Upper lobe of right lung (tissue), 1 donor: ENCODE measurements at regions not wholly inside any gene's neighbourhood (a gene's known extent, or its start where the extent isn't known, plus 50 kb on each side); places are given as distances from the start of the nearest gene placed in this dataset.
A peak's percentile ranks its signal among the peaks of the same experiment; 100 is the strongest.

Experiments used
- ATAC-seq: fragments of 200-7000 bp; cut with Tn5 transposase; one replicate; pipeline ENCODE4 v1.9.1; 2020; ENCODE audit warnings: mild to moderate bottlenecking, moderate library complexity
- DNase-seq: peaks from one replicate; pipeline ENCODE4 v3.0.0-alpha.2; 2020
- H3K27ac ChIP-seq: fragments of 200-600 bp; one replicate; pipeline ENCODE4 v1.8.0; 2022
- H3K27me3 ChIP-seq: fragments of 200-600 bp; one replicate; pipeline ENCODE4 v1.8.0; 2022; ENCODE audit warnings: mild to moderate bottlenecking
- H3K36me3 ChIP-seq: fragments of 200-600 bp; one replicate; pipeline ENCODE4 v1.8.0; 2022
- H3K4me1 ChIP-seq: fragments of 200-600 bp; one replicate; pipeline ENCODE4 v1.8.0; 2022
- H3K4me3 ChIP-seq: fragments of 200-600 bp; one replicate; pipeline ENCODE4 v1.8.0; 2022; ENCODE audit warnings: mild to moderate bottlenecking
- H3K9me3 ChIP-seq: fragments of 200-600 bp; one replicate; pipeline ENCODE4 v1.8.0; 2022
- intact Hi-C: fragments of 100-400 bp; cut with DNase I; formaldehyde crosslinking; loops from one replicate; pipeline ENCODE4 v1.11.0; 2022
- TF ChIP-seq, protein P1 (sequence below): fragments of 200-600 bp; IDR thresholded peaks from one replicate; pipeline ENCODE4 v1.8.0; 2022; ENCODE audit warnings: antibody characterized with exemption
- donor health status: DM: no; HTN: yes; CAD: no; lungs with severe emphysema.

DNA sequence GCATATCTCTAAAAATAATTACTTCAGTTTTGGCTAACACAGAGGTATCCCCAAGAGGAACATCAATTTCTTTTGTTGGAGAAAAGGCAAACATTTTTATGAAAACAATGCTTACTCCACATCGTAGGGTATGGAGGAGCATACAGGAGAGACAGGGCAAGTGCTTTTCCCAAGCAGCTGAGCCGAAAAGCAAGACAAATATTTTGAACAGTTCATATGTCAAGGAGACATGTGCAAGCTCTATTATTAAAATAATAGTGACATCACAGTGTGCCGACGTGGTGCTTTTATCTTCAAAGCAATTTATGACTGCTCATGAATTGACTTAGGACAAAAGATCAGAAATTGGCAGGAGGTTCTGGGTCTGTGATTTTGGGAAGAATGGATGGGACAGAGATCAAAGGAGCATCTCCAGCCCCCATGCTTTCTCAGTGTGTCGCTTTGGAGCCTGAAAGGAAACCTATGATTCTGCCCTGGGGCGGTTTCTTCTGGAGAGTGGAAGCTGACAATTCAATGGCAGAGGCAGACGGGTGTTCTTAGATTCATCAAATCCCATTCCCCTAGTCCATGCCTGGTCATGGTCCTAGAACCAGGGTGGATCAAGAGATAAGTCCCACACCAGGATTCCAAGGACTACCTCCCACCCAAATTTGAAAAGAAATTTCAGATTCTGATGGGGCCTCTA lies 97.1 kb downstream of the JCAD start:
- Histone ChIP-seq H3K36me3 (no peaks in the 10 kb centered on the region), H3K27ac (no peak overlapping the region), H3K4me1 (no peaks in the 10 kb centered on the region), H3K4me3 (no peak overlapping the region), H3K27me3 (no peaks in the 10 kb centered on the region), H3K9me3 (no peaks in the 10 kb centered on the region)
- ATAC-seq = no peak
- intact Hi-C loops = no loop called here
- no peak for DNase-seq
- TF ChIP-seq, protein P1, sequence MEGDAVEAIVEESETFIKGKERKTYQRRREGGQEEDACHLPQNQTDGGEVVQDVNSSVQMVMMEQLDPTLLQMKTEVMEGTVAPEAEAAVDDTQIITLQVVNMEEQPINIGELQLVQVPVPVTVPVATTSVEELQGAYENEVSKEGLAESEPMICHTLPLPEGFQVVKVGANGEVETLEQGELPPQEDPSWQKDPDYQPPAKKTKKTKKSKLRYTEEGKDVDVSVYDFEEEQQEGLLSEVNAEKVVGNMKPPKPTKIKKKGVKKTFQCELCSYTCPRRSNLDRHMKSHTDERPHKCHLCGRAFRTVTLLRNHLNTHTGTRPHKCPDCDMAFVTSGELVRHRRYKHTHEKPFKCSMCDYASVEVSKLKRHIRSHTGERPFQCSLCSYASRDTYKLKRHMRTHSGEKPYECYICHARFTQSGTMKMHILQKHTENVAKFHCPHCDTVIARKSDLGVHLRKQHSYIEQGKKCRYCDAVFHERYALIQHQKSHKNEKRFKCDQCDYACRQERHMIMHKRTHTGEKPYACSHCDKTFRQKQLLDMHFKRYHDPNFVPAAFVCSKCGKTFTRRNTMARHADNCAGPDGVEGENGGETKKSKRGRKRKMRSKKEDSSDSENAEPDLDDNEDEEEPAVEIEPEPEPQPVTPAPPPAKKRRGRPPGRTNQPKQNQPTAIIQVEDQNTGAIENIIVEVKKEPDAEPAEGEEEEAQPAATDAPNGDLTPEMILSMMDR = no peak

DNA sequence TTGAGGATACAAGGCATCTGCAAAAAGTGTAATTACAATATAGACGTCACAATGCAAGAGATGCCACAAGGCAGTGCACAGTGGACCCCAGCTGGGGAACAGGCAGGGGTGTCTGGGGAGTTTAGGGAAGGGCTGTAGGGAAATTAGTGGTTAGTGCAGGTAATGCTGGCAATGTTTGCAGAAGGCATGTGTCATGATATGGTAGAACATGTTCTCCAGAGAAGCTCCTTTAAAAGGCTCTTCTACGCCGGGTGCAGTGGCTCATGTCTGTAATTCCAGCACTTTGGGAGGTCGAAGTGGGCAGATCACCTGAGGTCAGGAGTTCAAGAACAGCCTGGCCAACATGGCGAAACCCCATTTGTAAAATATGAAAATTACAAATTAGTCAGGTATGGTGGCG lies 98.0 kb downstream of the JCAD start:
- intact Hi-C loops = no loop called here
- H3K27me3 ChIP-seq = no peaks in the 10 kb centered on the region
- H3K36me3 ChIP-seq = no peaks in the 10 kb centered on the region
- no peak for DNase-seq
- H3K9me3 ChIP-seq = no peaks in the 10 kb centered on the region
- no peak for ATAC-seq
- H3K4me3 ChIP-seq = no peak overlapping the region
- H3K27ac ChIP-seq = no peak overlapping the region
- H3K4me1 ChIP-seq = no peaks in the 10 kb centered on the region
- TF ChIP-seq, protein P1 = no peak

DNA sequence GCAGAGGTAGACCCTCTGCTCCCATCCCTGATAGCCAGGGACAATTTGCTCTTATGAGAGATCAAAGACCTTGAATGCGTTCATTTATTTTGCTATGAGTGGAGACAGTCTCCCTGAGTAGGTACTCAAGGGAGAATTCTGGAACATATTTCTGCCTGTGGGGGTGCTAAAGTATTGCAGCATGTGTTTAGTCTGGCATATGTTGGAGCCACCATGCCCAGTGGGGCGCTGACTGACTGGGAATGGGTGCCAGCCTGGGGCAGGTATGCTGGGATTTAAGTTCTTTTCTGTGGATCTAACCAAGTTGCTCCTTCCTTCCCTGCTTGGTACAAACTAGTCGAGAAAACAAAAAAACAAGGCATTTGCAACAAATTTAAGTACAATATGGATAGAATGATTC lies 99.1 kb downstream of the JCAD start:
- DNase-seq = no peak
- Histone ChIP-seq H3K36me3 (no peaks in the 10 kb centered on the region), H3K4me3 (no peak overlapping the region), H3K4me1 (no peaks in the 10 kb centered on the region), H3K27me3 (no peaks in the 10 kb centered on the region), H3K27ac (no peak overlapping the region), H3K9me3 (no peaks in the 10 kb centered on the region)
- TF ChIP-seq, protein P1 = no peak
- no peak for ATAC-seq
- intact Hi-C loops = no loop called here

DNA sequence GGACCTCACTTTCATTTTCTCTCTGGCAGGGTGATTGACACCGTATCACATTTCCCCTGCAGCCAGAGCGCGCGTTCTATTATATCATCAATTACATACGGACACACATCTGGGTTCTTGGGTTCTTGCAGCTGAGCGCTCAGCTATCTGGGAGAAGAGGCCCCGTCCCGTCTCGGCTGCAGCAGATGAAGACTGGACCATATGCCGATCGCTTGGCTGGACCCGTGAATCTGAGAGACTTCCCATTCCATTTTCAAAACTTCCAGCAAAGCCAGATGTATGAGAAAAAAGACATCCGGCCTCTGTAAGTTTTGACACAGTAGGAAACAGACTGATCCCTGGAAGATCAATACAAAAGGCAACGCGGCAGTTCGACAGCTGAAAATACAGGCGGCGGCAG lies 99.8 kb downstream of the JCAD start:
- Histone ChIP-seq H3K36me3 (no peaks in the 10 kb centered on the region), H3K27ac (no peak overlapping the region), H3K4me3 (no peak overlapping the region), H3K27me3 (no peaks in the 10 kb centered on the region), H3K4me1 (no peaks in the 10 kb centered on the region), H3K9me3 (no peaks in the 10 kb centered on the region)
- DNase-seq (no peak), ATAC-seq (no peak)
- TF ChIP-seq, protein P1 = no peak
- intact Hi-C loops = no loop called here

DNA sequence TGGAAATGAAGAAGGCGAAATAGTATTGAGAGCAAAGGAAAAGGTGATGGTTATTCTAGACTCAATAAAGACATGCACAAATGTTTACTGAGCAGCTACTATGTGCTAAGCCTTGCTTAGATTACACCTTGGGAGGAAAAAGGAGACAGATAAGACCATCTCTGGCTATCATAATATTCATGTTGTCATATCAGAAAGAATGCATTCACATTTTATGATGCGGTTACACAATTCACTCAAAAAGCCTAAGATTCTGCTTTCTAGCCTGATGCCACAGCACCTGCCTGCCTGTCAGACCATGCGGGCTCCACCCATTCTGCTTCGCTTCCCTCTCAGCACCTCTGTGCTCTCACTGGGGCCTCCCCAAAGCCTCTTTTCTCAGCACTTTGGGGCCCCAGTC lies 100.9 kb downstream of the JCAD start:
- H3K36me3 ChIP-seq = no peaks in the 10 kb centered on the region
- no peak for DNase-seq
- TF ChIP-seq, protein P1 = no peak
- no peak overlapping the region for H3K4me3 ChIP-seq
- no peak for ATAC-seq
- intact Hi-C loops = no loop called here
- H3K27ac ChIP-seq = no peak overlapping the region
- no peaks in the 10 kb centered on the region for H3K9me3 ChIP-seq
- no peaks in the 10 kb centered on the region for H3K27me3 ChIP-seq
- H3K4me1 ChIP-seq = no peaks in the 10 kb centered on the region

DNA sequence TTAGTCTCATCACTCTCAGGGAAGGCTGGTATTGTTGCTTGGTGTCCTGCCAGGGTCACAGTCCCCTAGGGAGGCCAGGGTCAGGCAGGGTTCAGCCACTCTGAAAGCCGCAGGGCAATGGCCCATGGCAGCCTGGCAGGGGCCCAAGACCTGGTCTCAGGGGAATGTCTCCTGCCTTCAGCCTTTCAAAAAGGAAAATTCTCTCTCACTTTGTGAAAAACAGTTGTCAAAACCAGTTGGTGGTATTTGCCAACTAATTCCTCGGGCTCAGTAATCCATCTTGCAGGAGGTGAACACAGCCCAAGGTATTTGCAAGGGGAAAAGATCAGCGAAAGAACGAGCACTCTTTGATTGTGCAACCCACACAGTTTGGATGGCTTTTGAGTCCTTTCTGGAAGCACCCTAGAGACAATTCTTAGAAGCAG lies 101.5 kb downstream of the JCAD start:
- Histone ChIP-seq H3K4me1 (no peaks in the 10 kb centered on the region), H3K4me3 (no peak overlapping the region), H3K27me3 (no peaks in the 10 kb centered on the region), H3K9me3 (no peaks in the 10 kb centered on the region), H3K27ac (no peak overlapping the region), H3K36me3 (no peaks in the 10 kb centered on the region)
- TF ChIP-seq, protein P1 = no peak
- intact Hi-C loops = no loop called here
- DNase-seq (no peak), ATAC-seq (peak; percentile 48)
